ENCODE measurements at regions not wholly inside any gene's neighbourhood (a gene's known extent, or its start where the extent isn't known, plus 50 kb on each side); places are given as distances from the start of the nearest gene placed in this dataset.

GRCh38 chr1:53402891-53403655, 56.1 kb upstream of the DMRTB1 start:
- no peak for TF ChIP-seq CTCF (IDR thresholded peaks at IDR 0.05)
- TF ChIP-seq POLR2A (IDR thresholded peaks at IDR 0.05): no peak
- TF ChIP-seq POLR2AphosphoS5 (IDR thresholded peaks at IDR 0.05): no peak
- intact Hi-C loops (cut with DNase I; ENCODE audit: low total_unique reads): no loop called here
- Histone ChIP-seq H3K27me3 (peaks cover 0 to 25% (median 0%) of the 10 kb centered on the region in 3 donors), H3K4me3 (no peak overlapping the region), H3K27ac (no peak overlapping the region), H3K4me1 (no peaks in the 10 kb centered on the region), H3K36me3 (no peaks in the 10 kb centered on the region), H3K9me3 (no peaks in the 10 kb centered on the region)
- no peak for DNase-seq
- 80 to 98% (median 93%) methylated on average over 6 to 10 of the region's 10 CpGs for WGBS, 5 donors

- WGBS, 5 donors: 85 to 93% (median 92%) methylated on average over 7 of the region's 7 CpGs
- H3K9me3 ChIP-seq: no peaks in the 10 kb centered on the region
- no peak overlapping the region for H3K4me3 ChIP-seq
- H3K36me3 ChIP-seq: no peaks in the 10 kb centered on the region
- no peak for DNase-seq
- no peak overlapping the region for H3K27ac ChIP-seq
- peaks cover 0 to 33% (median 0%) of the 10 kb centered on the region in 3 donors for H3K27me3 ChIP-seq
- TF ChIP-seq POLR2A (IDR thresholded peaks at IDR 0.05) (no peak), CTCF (IDR thresholded peaks at IDR 0.05) (no peak), EP300 (IDR thresholded peaks at IDR 0.05) (no peak), POLR2AphosphoS5 (IDR thresholded peaks at IDR 0.05) (no peak)
- no peaks in the 10 kb centered on the region for H3K4me1 ChIP-seq
- intact Hi-C loops (cut with DNase I; ENCODE audit: low total_unique reads): no loop called here
Measured at GRCh38 chr1:53405737-53406136, 53.5 kb upstream of the DMRTB1 start.

GRCh38 chr1:53406551-53407235, 52.5 kb upstream of the DMRTB1 start:
- peaks cover 0 to 28% (median 0%) of the 10 kb centered on the region in 3 donors for H3K27me3 ChIP-seq
- no peaks in the 10 kb centered on the region for H3K4me1 ChIP-seq
- no peak overlapping the region for H3K27ac ChIP-seq
- H3K9me3 ChIP-seq: no peaks in the 10 kb centered on the region
- DNase-seq: no peak
- intact Hi-C loops (cut with DNase I; ENCODE audit: low total_unique reads): no loop called here
- TF ChIP-seq POLR2AphosphoS5 (IDR thresholded peaks at IDR 0.05) (no peak), POLR2A (IDR thresholded peaks at IDR 0.05) (no peak), CTCF (IDR thresholded peaks at IDR 0.05) (no peak), EP300 (IDR thresholded peaks at IDR 0.05) (no peak)
- 76 to 85% (median 80%) methylated on average over 4 of the region's 4 CpGs for WGBS, 5 donors
- no peaks in the 10 kb centered on the region for H3K36me3 ChIP-seq
- no peak overlapping the region for H3K4me3 ChIP-seq

- 90 to 95% (median 91%) methylated on average over 5 to 6 of the region's 6 CpGs for whole genome bisulfite sequencing, 5 donors
- DNase-seq: no peak
Measured at GRCh38 chr1:53408013-53408754, 51.0 kb upstream of the DMRTB1 start.

More at GRCh38 chr1:53408013-53408754, 51.0 kb upstream of the DMRTB1 start:
- H3K4me1 ChIP-seq: peaks cover 0 to 9% (median 8%) of the 10 kb centered on the region in 4 donors
- intact Hi-C loops (cut with DNase I; ENCODE audit: low total_unique reads): no loop called here
- H3K4me3 ChIP-seq: no peak overlapping the region
- H3K27me3 ChIP-seq: peaks cover 0 to 19% (median 0%) of the 10 kb centered on the region in 3 donors
- TF ChIP-seq POLR2A (IDR thresholded peaks at IDR 0.05) (no peak), EP300 (IDR thresholded peaks at IDR 0.05) (no peak), POLR2AphosphoS5 (IDR thresholded peaks at IDR 0.05) (no peak), CTCF (IDR thresholded peaks at IDR 0.05) (no peak)
- no peaks in the 10 kb centered on the region for H3K9me3 ChIP-seq
- no peak overlapping the region for H3K27ac ChIP-seq
- no peaks in the 10 kb centered on the region for H3K36me3 ChIP-seq
